GM10266 (cell line): ENCODE measurements at regions not wholly inside any gene's neighbourhood (a gene's known extent, or its start where the extent isn't known, plus 50 kb on each side); places are given as distances from the start of the nearest gene placed in this dataset.
"Not testable (repeated sequence)": the region's sequence is repeated elsewhere in the genome, so short reads cannot be mapped to it uniquely, and the experiment has no call there.

Experiments used
- DNase-seq: peaks from one replicate; pipeline ENCODE4 v3.0.0; 2012; ENCODE audit errors: extremely low spot score
- CTCF ChIP-seq: IDR thresholded peaks from 2 replicates; pipeline ENCODE4 v1.5.1; 2012; ENCODE audit warnings: mild to moderate bottlenecking, low read depth; ENCODE audit not compliant: control insufficient read depth, insufficient read depth; ENCODE audit errors: missing control alignments

DNA sequence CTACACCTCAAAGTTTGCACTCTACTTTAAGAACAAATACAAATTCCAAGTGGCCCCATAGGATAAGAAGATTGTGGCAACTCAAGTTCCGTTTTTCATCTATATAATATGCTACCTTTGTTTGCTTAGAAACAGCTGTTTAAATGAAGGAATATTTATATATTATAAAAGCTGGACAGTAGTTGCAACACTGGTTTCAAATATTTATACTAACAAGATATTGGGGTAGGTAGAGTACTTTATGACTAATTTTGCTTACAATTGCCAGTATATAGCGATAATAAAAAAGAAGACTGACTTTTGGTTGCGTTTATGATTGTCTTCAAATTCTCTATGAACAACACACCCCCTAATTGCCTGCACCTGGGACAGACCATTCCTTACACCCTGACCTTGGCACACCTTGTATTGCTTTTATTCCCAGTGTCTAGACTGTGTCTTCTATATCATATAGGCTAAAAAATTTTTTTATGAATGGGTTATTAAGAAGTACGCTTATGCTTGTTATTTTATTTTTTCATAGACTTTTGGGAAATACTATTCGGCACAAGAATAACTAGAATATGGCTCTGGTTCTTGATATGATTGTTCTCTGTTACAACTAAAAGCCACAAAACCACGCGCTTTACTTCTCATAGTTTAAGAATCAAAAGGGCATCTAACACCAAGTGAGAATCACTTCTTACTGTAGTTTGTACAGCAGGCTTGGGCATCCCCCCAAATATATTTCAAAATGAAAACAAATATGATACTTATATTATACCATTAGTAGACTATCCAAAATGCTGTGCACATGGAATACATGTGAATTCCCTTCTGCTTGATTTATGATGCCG lies 455.4 kb upstream of the DCN start:
- no peak for DNase-seq
- TF ChIP-seq CTCF = no peak

DNA sequence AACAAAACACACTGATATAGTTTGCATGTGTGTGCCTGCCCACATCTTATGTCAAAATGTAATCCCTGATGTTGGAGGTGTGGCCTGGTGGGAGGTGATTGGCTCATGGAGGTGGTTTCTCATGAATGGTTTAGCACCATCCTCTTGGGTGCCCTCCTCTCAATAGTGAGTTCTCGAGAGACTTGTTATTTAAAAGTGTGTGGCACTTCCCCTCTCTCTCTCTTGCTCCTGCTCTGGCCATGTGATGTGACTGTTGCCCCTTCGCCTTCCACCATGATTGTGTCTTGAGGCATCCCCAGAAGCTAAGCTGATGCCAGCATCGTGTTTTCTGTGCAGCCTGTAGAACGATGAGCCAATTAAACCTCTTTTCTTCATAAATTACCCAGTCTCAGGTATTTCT lies 454.1 kb upstream of the DCN start:
- no peak for TF ChIP-seq CTCF

DNA sequence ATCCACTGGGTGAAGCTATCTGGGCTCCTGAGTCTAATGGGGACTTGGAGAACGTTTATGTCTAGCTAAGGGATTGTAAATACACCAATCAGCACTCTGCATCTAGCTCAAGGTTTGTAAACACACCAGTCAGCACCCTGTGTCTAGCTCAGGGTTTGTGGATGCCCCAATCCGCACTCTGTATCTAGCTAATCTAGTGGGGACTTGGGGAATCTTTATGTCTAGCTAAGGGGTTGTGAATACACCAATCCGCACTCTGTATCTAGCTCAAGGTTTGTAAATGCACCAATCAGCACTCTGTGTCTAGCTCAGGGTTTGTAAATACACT lies 451.7 kb upstream of the DCN start:
- DNase-seq = not testable (repeated sequence)

More for the DNA sequence above, 454.1 kb upstream of the DCN start:
- DNase-seq = no peak

GRCh38 chr12:91633734-91634357 lies 451.2 kb upstream of the DCN start:
- TF ChIP-seq CTCF = no peak
- no peak for DNase-seq

DNA sequence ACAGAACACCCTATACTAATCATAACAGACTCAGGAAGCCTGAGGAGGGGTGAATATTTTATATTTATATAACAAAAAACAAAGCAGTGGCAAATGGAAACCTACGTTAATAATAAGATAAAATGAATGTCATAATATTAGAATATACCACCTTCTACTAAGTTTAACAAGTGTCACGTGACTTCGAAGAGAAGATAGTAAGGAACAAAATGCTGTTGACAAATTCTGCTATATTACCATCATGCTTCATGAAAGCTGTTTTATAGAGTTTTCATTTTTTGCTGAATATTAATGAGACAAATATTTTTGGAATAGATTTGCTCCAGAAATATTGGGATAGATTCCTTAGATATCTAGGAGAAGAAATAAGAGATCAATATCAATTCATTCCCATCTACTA lies 450.6 kb upstream of the DCN start:
- no peak for DNase-seq

DNA sequence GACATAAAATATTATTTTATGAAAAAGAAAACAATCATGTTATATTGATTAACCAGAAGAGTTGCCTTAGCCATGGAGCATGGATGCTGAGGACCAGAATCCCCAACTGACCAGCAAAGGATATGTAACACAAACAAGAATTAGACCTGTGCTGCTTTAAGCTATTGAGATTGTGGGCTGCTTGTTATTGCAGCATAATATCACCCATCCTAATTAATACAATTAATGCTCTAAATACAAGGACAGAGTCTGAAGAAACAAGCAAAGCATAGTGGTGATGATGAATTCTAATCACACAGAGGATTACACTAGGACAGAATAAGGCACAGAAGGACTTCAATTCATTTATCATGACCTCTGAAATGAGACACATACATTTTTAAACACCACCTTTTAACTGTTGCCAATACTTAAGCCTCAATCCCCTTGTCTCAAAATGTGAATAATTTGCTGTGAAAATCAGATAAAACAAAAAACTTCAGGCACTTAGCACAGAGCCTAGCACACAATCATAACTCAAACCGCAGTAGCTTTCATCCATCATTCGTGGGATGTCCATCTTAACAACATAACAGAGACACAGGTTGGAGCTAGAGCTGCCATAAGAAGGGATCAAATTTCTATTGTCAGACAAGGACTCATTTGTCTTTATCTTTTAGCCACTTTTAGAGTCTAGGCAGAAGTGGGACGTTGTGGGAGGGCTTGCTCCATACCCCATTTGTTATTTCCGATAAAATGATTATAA lies 449.6 kb upstream of the DCN start:
- no peak for DNase-seq
- TF ChIP-seq CTCF = no peak

More for the DNA sequence above, 450.6 kb upstream of the DCN start:
- TF ChIP-seq CTCF = no peak

- DNase-seq = no peak
- TF ChIP-seq CTCF = no peak
These were observed 448.1 kb upstream of the DCN start for GRCh38 chr12:91630596-91631293.
